ENCODE measurements at regions not wholly inside any gene's neighbourhood (a gene's known extent, or its start where the extent isn't known, plus 50 kb on each side); places are given as distances from the start of the nearest gene placed in this dataset.

- H3K9me3 ChIP-seq: no peaks in the 10 kb centered on the region
- H3K27me3 ChIP-seq: no peaks in the 10 kb centered on the region
- DNase-seq: no peak
- no peak overlapping the region for H3K4me3 ChIP-seq
- TF ChIP-seq EP300 (IDR thresholded peaks at IDR 0.05) (no peak), POLR2A (IDR thresholded peaks at IDR 0.05) (no peak), CTCF (IDR thresholded peaks at IDR 0.05) (no peak)
- no peaks in the 10 kb centered on the region for H3K4me1 ChIP-seq (ENCODE audit: insufficient read depth)
- no peak overlapping the region for H3K27ac ChIP-seq
- intact Hi-C loops (cut with DNase I): no loop called here
- H3K36me3 ChIP-seq: no peaks in the 10 kb centered on the region
- 91 to 96% (median 96%) methylated on average over 6 of the region's 6 CpGs for WGBS, 3 donors
Observed at GRCh38 chr22:47940211-47940610, 1177.8 kb downstream of the TBC1D22A start.

GRCh38 chr22:47933891-47934290, 1171.4 kb downstream of the TBC1D22A start:
- Histone ChIP-seq H3K4me3 (no peak overlapping the region), H3K36me3 (no peaks in the 10 kb centered on the region), H3K27me3 (no peaks in the 10 kb centered on the region), H3K9me3 (no peaks in the 10 kb centered on the region), H3K27ac (no peak overlapping the region), H3K4me1 (ENCODE audit: insufficient read depth) (no peaks in the 10 kb centered on the region)
- DNase-seq: no peak
- 87 to 96% (median 89%) methylated on average over 3 of the region's 3 CpGs for WGBS, 3 donors
- intact Hi-C loops (cut with DNase I): no loop called here
- TF ChIP-seq POLR2A (IDR thresholded peaks at IDR 0.05) (no peak), EP300 (IDR thresholded peaks at IDR 0.05) (no peak), CTCF (IDR thresholded peaks at IDR 0.05) (no peak)

GRCh38 chr22:47933226-47933625, 1170.8 kb downstream of the TBC1D22A start:
- intact Hi-C loops (cut with DNase I): no loop called here
- Histone ChIP-seq H3K4me3 (no peak overlapping the region), H3K27ac (no peak overlapping the region), H3K9me3 (no peaks in the 10 kb centered on the region), H3K27me3 (no peaks in the 10 kb centered on the region), H3K4me1 (ENCODE audit: insufficient read depth) (no peaks in the 10 kb centered on the region), H3K36me3 (no peaks in the 10 kb centered on the region)
- DNase-seq: no peak
- TF ChIP-seq POLR2A (IDR thresholded peaks at IDR 0.05): no peak
- TF ChIP-seq CTCF (IDR thresholded peaks at IDR 0.05): no peak
- TF ChIP-seq EP300 (IDR thresholded peaks at IDR 0.05): no peak
- WGBS, 3 donors: 89 to 95% (median 93%) methylated on average over 4 of the region's 4 CpGs

GRCh38 chr22:47929646-47930185, 1167.3 kb downstream of the TBC1D22A start:
- Histone ChIP-seq H3K27ac (no peak overlapping the region), H3K27me3 (no peaks in the 10 kb centered on the region), H3K4me3 (no peak overlapping the region), H3K36me3 (no peaks in the 10 kb centered on the region), H3K9me3 (no peaks in the 10 kb centered on the region), H3K4me1 (ENCODE audit: insufficient read depth) (no peaks in the 10 kb centered on the region)
- TF ChIP-seq EP300 (IDR thresholded peaks at IDR 0.05) (no peak), POLR2A (IDR thresholded peaks at IDR 0.05) (no peak), CTCF (IDR thresholded peaks at IDR 0.05) (no peak)
- WGBS, 3 donors: 26 to 32% (median 32%) methylated on average over 4 of the region's 4 CpGs
- intact Hi-C loops (cut with DNase I): no loop called here
- no peak for DNase-seq
